ENCODE measurements at regions not wholly inside any gene's neighbourhood (a gene's known extent, or its start where the extent isn't known, plus 50 kb on each side); places are given as distances from the start of the nearest gene placed in this dataset.

- TF ChIP-seq KLF9 (tag by site-specific recombination; IDR thresholded peaks at IDR 0.05; ENCODE audit: low read depth) (no peak), ZNF214 (tag by site-specific recombination; IDR thresholded peaks at IDR 0.05; ENCODE audit: borderline replicate concordance) (no peak), CTCF (tag by site-specific recombination; IDR thresholded peaks at IDR 0.05) (no peak), PRDM4 (tag by site-specific recombination; IDR thresholded peaks at IDR 0.05) (no peak), HOXA7 (CRISPR knock-in tag; IDR thresholded peaks at IDR 0.05; ENCODE audit: borderline replicate concordance) (no peak), ZNF639 (tag by site-specific recombination; IDR thresholded peaks at IDR 0.05) (no peak), ZNF518A (tag by site-specific recombination; conservative IDR thresholded peaks at IDR 0.05; ENCODE audit: low read depth) (no peak), ZNF529 (tag by site-specific recombination; IDR thresholded peaks at IDR 0.05; ENCODE audit: insufficient replicate concordance) (no peak), ZSCAN5A (tag by site-specific recombination; IDR thresholded peaks at IDR 0.05) (no peak), ZNF692 (tag by site-specific recombination; IDR thresholded peaks at IDR 0.05) (no peak)
These were observed 184.9 kb upstream of the PARD3B start for GRCh38 chr2:204360218-204361007.

Measured in HEK293 (cell line).